HPDE6-E6E7 (cell line): ENCODE measurements at regions not wholly inside any gene's neighbourhood (a gene's known extent, or its start where the extent isn't known, plus 50 kb on each side); places are given as distances from the start of the nearest gene placed in this dataset.

Source experiments
- DNase-seq: peaks from one replicate; pipeline ENCODE4 v3.0.0; 2011; ENCODE audit warnings: missing footprints; ENCODE audit errors: extremely low spot score

GRCh38 chr5:68352166-68352565 is 136.6 kb downstream of the PIK3R1 start:
- DNase-seq = no peak

DNA sequence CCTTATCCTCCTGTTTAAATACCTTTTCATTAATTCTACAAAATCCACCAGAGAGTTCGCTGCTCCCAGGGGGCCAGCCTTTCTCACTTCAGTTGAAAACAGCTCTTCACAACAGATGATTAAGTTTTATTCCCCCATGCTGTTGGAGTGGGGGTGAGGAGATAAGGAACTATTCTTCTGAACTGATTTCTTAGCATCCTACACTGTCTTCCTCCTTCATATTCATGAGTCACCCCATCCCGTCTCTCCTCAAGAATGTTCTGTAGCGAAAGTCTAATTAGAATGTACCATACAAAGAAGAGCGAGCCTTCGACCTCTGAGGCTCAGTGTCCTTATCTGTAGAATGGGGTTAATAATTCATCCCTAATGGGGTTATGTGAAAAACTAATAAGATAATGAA is 138.0 kb downstream of the PIK3R1 start:
- no peak for DNase-seq

- DNase-seq = no peak
Measured at GRCh38 chr5:68354315-68354714, 138.8 kb downstream of the PIK3R1 start.

GRCh38 chr5:68356216-68356615 is 140.7 kb downstream of the PIK3R1 start:
- DNase-seq = no peak

DNA sequence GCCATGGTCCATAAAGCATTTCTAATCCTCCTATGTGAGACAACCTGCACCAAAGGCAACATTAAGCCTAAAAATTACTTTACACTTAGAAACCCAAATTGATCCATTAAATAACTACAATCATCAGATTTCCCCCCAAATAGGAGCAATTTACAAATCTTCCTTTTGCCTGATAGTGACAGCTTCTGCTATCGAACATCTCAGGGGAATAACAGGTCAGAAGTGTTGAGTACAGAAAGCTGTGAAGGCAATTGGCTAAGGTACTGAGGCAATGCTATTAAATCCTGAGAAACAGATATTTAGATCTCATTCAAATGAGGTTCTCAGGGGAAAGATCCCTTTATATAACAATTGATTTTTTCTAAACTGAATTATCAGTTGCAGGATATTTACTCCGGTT is 141.1 kb downstream of the PIK3R1 start:
- DNase-seq = no peak

- no peak for DNase-seq
Measured at GRCh38 chr5:68359699-68360098, 144.1 kb downstream of the PIK3R1 start.

DNA sequence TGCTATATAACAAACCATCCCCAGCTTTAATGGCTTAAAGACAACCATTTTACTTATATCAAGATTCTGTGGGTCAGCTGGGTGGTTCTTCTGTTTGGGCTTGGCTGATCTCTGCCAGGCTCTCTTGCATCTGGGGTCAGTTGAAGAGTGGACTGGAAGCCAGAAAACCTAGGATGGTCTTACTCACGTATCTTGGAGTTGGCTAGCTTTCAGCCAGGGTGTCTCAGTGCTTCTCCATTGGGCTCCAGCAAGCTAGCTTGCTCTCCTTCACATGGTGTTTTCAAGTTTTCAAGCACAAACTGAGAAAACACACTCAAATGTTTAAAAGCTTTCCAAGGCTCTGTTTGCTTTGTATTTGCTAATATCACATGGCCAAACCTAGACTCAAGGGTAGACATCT is 146.8 kb downstream of the PIK3R1 start:
- DNase-seq = no peak

GRCh38 chr5:68365889-68366288 is 150.3 kb downstream of the PIK3R1 start:
- DNase-seq = no peak

DNA sequence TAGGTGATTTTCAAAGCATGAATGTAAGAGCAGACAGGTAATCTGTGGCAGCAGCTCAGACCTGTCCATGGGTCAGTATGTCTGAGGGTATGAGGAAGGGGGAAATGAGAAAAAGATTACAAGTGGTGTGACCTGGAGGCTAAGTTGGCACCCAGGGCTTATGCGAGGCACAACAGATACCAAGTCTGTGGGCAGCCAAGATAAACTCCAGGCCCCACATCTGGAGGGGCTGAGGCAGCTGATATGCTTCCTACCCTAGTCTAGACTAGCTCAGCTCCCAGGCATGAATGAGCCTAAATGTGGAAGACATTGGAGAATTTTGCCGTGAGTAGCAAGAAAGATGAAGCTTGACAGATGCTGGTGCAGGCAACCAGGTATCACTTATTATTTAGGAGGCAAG is 151.7 kb downstream of the PIK3R1 start:
- DNase-seq = no peak

- no peak for DNase-seq
Measured at GRCh38 chr5:68367717-68368116, 152.2 kb downstream of the PIK3R1 start.

DNA sequence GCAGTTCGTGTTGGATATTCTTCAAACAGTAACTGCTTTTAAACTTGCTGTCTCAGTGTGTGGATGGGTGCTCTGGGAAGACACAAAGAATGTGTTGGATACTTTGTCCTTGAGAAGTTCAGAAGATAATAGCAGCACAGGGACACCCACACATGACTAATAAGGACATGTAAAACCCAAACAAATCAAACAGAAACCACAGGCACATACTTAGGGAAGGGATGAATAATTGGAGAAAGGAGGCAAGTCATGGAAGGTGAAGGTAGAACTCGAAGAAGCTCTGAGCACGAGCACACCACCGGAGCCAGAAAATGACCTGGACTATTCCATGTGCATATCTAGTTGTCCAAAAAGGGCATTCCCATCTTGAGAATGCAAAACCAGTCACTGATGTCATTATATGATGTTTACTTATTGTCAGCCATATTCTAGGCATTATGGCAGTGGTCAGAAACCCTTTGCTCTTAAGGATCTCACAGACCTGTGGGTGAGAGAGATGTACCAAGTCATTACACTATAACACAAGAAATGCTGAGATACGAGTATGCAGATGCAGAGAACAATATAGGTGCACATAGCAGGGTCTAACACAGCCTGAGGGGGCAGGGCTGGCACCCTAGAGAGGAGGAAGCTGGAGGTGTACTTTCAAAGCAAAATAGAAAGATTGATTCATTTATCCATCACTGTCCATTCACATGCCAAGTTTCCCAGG is 152.9 kb downstream of the PIK3R1 start:
- no peak for DNase-seq

DNA sequence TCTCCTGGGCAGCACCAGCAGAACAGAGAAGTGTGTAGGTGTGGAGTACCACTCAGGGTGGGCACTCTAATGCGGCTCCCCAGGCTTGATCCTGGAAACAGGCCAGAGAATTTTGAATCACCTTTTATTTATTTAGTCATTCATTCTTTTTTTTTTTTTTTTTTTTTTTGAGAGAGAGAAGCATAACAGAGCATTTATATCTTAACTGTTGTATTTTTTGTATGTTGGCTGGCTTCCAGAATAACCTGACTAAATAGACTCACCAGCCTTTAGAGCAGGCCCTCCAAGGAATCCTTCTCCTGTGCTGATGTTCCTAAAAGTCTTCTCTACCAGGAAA is 153.4 kb downstream of the PIK3R1 start:
- no peak for DNase-seq

- DNase-seq = no peak
Measured at GRCh38 chr5:68369457-68370125, 154.0 kb downstream of the PIK3R1 start.

GRCh38 chr5:68370196-68370595 is 154.6 kb downstream of the PIK3R1 start:
- DNase-seq = no peak

DNA sequence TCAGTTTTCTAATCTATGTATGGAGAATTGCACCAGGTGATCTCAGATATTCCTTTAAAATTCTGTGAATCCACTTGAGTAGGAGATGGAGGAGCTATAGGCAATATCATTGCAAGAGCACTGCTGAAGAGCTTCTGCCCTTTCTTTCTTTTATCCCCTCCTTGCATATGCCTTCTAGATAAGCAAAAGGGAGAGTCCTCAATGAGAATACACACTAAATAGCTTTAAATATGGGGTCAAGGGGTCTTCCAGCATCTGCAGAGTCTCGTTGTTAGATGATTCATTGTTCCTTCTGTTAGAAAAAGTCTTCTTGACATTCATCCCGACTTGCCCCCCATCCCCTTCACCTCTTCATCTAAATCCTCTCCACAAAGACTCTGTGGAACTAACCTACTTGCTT is 156.1 kb downstream of the PIK3R1 start:
- DNase-seq = no peak

DNA sequence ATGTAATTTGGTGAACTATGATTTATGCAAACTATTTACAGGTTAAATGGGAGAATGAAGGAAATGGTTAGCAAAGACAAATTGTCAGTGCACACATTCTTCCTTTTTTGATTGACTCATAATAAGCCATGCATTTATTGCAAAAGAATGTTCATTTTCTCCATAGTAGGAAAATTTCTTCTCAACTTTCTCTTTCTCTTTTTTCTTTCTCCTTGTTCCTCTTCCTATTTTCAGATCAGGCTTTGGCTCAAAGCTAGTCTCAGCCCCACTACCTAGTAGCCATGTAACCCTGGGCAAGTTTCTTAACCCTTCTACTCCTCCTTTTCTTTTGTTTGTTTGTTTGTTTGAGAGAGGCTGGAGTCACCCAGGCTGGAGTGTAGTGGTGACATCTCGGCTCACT is 156.6 kb downstream of the PIK3R1 start:
- no peak for DNase-seq

DNA sequence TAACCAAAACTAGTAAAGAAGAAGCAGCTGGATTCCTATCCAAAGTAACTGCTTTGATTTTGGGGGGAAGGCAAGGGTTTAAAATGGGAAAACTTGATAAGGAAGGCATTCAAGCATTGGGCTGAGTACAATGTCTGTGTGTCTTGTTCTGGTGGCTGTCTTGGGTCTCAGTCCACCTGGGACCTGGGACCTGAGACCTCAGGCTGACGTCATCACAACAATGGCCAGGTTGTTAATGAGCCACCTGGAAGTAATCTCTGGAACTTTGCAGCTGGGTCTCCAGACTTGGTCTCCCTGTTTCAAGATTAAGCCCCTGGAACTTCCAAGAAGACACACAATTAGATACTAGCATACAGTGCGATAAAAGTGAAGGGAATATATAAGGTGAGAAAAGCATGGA is 157.5 kb downstream of the PIK3R1 start:
- DNase-seq = no peak

DNA sequence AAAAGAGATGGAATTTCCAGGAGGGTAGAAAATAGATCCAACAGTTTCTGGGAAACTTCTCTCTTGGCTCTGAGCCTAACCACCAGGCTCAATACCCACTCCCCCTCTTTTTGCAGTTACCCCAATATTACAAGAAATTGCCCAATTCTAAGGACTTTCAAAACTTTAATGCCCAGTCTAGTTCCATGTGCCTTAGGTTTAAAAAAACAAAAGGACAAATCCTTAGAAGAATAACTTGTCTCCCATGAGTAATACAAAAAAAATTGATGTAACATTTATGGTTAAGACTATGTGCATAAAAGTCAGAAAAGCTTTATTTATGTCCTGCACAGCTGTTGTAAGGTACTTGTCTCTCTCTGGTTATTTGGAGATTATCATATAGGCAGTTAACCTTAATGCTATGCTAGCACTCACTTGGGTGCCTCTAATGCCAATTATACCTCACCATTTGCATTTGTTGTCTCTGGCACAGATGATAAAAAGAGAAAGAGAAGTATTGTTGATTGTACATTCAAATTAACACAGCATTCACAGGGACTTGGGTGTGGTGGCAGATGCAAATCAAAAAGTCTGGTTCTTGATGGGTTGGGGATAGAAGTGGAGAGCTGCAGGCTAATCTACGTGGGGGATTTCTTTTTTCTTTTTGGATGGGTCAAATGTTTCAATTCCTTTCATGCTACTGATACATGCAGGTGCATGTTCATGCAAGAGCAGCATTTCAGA is 159.4 kb downstream of the PIK3R1 start:
- DNase-seq = no peak

DNA sequence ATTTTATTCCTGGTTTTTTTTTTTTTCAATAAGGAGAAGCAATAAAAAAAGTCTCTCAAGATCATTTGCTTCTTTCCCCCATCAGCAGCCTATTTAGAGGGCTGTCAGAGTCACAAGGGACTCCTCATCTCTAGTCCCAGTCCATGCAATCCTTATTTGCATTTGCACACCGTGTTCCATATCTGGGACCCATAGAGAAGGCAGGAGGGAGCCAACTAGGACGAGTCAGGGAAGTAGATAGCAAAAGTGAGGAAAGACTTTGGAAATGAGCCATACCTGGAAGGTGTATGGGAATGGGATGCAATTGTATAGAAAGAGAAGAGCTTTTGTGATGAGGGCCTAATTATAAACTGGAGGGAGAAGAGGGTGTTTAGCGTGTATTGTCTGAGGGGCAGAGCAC is 160.0 kb downstream of the PIK3R1 start:
- no peak for DNase-seq

DNA sequence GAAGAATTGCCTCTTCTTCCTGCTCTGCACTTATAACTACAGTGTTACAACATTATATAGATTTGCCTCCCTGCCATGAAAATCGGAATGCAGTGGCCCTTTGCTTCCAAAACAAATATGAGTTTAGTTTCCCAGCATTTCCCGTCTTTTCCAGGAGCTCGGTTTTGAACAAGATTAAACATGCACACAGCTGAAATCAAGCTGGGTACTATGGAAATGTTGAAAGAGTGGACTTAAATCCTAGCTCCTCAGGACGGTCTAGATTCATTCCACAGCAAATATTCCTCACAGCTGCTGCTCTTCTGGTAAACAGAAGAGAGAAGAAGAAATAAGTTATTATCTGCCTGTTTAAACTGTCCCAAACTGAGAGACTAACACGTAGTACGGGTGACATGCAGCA is 161.4 kb downstream of the PIK3R1 start:
- DNase-seq = peak; percentile 25

DNA sequence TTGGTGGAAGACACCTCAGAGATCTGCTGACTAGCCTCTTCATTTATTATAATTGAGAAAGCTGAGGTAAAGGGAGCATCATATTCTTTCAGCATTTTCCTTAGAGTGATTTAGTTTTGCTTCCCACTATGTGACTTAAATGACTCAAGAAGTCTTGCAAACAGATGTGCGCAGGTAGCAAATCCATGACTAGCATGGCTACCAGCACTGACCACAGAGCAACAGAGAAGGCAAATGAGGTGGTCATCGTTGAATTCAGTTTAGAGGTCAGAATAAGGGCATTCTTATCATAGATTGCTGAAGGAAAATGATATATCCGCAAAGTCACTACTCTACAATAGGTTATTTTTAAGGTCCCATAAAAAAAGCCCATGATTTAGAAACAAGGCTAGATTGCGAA is 162.2 kb downstream of the PIK3R1 start:
- DNase-seq = no peak

- DNase-seq = no peak
Measured at GRCh38 chr5:68378204-68378820, 162.8 kb downstream of the PIK3R1 start.
